ENCODE measurements at regions not wholly inside any gene's neighbourhood (a gene's known extent, or its start where the extent isn't known, plus 50 kb on each side); places are given as distances from the start of the nearest gene placed in this dataset.
"Not testable (repeated sequence)": the region's sequence is repeated elsewhere in the genome, so short reads cannot be mapped to it uniquely, and the experiment has no call there.

DNA sequence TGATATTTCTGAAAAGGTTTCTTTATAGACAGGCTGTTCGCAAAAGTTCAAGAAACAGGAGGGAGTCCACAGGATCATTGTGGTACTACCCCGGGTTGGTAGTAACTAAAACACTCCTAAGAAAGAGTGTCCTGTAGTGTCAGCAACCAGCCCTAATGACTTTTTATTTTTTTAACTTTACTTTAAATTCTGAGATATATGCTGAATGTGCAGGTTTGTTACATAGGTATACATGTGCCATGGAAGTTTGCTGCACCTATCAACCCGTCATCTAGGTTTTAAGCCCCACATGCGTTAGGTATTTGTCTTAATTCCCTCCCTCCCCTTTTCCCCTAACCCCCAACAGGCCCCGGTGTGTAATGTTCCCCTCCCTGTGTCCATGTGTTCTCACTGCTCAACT, 1396.9 kb upstream of the ZEB2 start:
- no peak for DNase-seq

- DNase-seq = no peak
Observed at GRCh38 chr2:145914716-145915115, 1394.8 kb upstream of the ZEB2 start.

DNA sequence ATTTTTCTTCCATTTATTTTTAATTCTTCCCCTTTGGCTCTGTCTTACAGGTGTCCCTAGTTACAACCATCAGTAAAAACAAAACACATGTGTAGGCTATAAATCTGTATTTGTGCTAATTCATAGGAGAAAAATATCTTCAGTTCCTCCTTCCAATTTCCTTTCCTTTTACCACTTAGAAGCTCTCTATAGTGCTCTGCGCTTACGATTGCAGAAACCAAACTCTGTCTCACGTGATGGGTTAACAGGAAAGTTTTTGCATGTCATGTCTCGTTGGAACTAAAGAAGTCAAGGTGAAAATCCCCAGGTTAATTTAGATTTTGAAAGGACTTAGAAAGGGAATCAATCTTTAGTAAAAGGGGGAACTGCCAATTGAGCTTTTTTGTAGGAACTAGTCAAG, 1390.5 kb upstream of the ZEB2 start:
- no peak for DNase-seq

GRCh38 chr2:145909766-145910165, 1389.8 kb upstream of the ZEB2 start:
- no peak for DNase-seq

GRCh38 chr2:145909175-145909755, 1389.3 kb upstream of the ZEB2 start:
- no peak for DNase-seq

- no peak for DNase-seq
Observed at GRCh38 chr2:145906354-145906753, 1386.4 kb upstream of the ZEB2 start.

DNA sequence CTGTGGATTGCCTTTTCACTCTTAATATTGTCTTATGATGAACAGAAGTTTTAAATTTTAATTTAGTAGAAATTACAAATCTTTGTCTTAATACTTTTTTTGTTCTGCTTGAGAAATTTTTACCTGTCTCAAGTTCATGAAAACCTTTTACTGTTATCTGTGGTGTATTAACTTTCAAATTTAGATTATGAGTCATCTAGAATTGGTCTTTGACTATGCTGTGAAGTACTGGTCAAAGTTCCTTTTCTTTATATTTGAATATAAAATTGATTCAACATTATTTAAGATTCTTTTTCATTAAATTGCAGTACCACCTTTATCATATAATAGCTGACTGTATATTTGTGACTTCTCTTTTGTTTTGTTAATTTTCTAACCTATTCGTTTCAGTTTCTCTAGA, 1385.5 kb upstream of the ZEB2 start:
- DNase-seq = no peak

DNA sequence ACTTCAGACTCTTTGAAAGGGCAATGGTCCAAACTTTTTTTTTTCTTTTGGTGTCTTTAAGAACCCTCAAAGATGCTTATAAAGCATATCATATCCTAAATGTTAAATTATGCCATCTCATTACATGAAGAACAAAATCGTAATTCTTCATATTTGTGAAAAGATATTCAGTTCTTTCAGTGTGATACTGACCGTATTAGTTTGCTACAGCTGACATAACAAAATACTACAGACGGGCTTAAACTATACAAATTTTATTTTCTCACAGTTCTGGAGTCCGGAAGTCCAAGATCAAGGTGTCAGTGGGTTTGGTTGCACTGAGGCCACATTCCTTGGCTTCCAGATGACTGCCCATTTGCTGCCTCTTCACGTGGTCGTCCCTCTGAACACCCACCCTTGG, 1377.2 kb upstream of the ZEB2 start:
- DNase-seq = no peak

DNA sequence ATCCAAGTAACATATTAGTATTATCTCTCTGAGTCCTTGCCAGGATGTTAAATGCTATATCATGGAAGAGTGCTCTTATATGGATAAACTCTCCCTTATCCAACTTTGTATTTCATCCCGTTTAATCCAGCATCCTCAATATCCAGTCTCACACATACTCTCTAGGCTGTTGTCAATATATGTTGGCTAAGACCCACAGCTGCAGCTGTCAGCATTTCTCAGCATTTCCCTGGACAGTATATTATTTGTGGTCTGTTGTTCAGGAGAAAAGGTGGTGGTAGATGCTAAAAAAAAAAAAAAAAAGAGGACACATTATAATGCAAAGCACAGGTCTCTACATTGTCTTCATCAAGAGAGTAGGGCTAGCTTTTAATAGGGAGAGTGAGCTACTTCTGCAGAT, 1368.0 kb upstream of the ZEB2 start:
- no peak for DNase-seq

- not testable (repeated sequence) for DNase-seq
Observed at GRCh38 chr2:145880997-145881396, 1361.1 kb upstream of the ZEB2 start.

- no peak for DNase-seq
Observed at GRCh38 chr2:145875016-145875415, 1355.1 kb upstream of the ZEB2 start.

DNA sequence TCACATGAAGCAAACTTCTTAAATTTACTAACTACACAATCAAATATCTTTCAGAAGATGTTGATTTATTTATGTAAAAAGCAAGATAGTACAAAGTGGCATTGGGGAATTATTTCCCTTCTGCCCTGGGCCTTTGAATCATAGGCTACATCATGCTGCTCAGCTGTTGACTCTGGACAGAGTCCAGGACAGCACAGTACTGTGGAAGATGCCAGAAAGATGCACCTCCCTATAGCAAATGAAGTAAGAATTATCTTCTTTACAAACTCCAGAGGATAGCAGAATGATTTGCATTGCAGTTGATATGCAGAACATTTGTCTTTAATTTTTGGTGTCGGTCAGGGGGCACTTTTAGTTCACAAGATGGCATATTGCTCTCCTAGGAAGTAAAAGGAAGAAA, 1354.5 kb upstream of the ZEB2 start:
- no peak for DNase-seq

GRCh38 chr2:145864501-145864900, 1344.6 kb upstream of the ZEB2 start:
- no peak for DNase-seq

- DNase-seq = no peak
Observed at GRCh38 chr2:145861940-145862339, 1342.0 kb upstream of the ZEB2 start.

DNA sequence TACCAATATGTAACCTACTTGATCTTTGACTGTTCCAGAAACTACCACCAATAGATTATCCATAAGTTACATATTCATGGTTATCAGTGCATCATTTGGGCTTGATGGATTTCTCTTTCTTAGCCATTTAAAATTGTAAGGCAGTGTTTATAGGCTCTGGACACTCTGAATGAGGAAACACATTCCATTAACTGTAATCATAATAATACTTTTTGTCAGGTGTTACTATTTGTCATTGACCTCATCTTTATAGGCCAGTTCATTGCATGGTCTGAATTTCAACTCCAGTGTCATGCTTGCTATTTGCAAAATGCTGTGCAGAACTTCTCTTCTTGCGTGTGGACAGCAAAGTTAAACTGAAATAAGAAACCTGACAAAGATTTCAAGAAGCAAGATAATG, 1340.2 kb upstream of the ZEB2 start:
- DNase-seq = no peak

GRCh38 chr2:145855142-145855541, 1335.2 kb upstream of the ZEB2 start:
- no peak for DNase-seq

DNA sequence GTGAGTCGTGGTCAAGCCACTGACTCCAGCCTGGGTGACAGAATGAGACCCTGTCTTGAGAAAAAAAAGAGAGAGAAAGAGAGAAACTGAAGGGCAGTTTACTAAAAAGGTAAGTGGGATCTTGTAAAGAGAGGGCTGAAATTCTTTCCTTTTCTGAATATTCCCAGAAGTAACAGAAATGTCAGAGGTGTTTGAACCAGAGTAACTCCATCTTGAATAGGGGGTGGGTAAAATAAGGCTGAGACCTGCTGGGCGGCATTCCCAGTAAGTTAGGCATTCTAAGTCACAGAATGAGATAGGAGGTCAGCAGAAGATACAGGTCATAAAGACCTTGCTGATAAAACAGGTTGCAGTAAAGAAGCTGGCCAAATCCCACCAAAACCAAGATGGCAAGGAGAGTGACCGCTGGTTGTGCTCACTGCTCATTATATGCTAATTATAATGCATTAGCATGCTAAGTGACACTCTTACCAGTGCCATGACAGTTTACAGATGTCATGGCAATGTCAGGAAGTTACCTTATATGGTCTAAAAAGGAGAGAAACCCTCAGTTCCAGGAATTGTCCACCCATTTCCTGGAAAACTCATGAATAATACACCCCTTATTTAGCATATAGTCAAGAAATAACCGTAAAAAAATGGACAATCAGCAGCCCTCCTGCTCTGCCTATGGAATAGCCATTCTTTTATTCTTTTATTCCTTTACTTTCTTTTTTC, 1334.3 kb upstream of the ZEB2 start:
- no peak for DNase-seq

GRCh38 chr2:145851730-145852129, 1331.8 kb upstream of the ZEB2 start:
- no peak for DNase-seq

DNA sequence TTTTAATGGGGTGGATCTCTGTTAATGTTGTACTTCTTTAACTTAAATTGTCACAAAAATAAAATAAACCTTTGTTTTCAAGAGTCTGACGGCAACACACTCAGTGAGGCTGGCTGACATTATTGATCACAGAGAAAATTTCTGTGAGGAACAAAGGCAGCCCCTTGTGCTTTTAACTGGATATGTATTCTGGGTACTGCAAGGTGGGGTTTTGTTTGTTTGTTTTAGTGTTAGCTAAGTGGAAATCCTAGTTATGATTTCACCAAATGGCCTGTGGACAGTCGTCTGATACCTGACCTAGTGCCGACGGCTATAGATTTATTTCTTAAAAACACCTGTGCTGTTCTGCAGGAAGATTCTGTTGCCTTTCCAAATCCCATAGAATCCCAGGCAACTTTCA, 1329.5 kb upstream of the ZEB2 start:
- DNase-seq = no peak

- no peak for DNase-seq
Observed at GRCh38 chr2:145846982-145847381, 1327.1 kb upstream of the ZEB2 start.

DNA sequence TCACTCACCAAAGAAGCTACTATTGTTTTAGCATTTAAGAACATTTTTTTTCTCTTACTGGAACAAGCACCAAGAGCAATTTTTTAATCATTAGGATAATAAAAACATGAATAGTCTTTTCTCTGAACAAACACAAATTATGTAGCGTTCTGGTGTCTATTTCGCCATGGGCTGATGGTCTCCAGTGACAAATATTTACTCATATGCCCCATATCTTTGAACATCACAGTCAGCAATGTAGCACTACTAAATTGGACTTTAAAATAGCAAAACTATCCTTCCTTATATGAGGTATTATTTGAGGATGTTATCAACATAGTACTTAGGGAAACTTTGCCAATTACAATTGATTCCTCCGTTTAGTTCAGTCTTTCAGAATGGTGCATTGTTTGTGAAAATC, 1326.0 kb upstream of the ZEB2 start:
- no peak for DNase-seq

GRCh38 chr2:145845207-145845894, 1325.4 kb upstream of the ZEB2 start:
- no peak for DNase-seq

GRCh38 chr2:145841973-145842372, 1322.1 kb upstream of the ZEB2 start:
- DNase-seq = no peak

- DNase-seq = no peak
Observed at GRCh38 chr2:145836986-145837385, 1317.1 kb upstream of the ZEB2 start.

GRCh38 chr2:145835665-145836064, 1315.7 kb upstream of the ZEB2 start:
- DNase-seq = no peak
